AG04450 (cell line): ENCODE measurements at regions not wholly inside any gene's neighbourhood (a gene's known extent, or its start where the extent isn't known, plus 50 kb on each side); places are given as distances from the start of the nearest gene placed in this dataset.
"Not testable (repeated sequence)": the region's sequence is repeated elsewhere in the genome, so short reads cannot be mapped to it uniquely, and the experiment has no call there.

Source experiments
- CTCF ChIA-PET: fragments of 300-600, 350-600 bp; formaldehyde crosslinking; extraction: SDS; loops from one replicate; lab custom pipeline; 2022; ENCODE audit warnings: antibody characterized with exemption, inconsistent platforms; lab: Charles Lee
- POLR2A ChIA-PET: fragments of 350-600 bp; formaldehyde crosslinking; extraction: SDS; loops from one replicate; lab custom pipeline; 2021; ENCODE audit warnings: antibody characterized with exemption, inconsistent platforms; lab: Yijun Ruan, JAX
- DNase-seq: peaks from one replicate; pipeline ENCODE4 v3.0.0-alpha.2; 2011; ENCODE audit warnings: low read depth, low spot score
- H3K27ac ChIP-seq: one replicate; pipeline ENCODE4 v1.5.1; 2012; ENCODE audit warnings: low read depth, low read length, control low read depth
- H3K27me3 ChIP-seq: one replicate; pipeline ENCODE4 v1.6.0; 2012; ENCODE audit warnings: low read length; ENCODE audit not compliant: control insufficient read depth, insufficient read depth
- H3K4me3 ChIP-seq: 2 replicates; pipeline ENCODE4 v1.5.1; 2011; ENCODE audit warnings: mild to moderate bottlenecking, low read depth, low read length, control low read depth
- H3K9me3 ChIP-seq: 2 replicates; pipeline ENCODE4 v1.5.1; 2012; ENCODE audit warnings: low read length; ENCODE audit not compliant: control insufficient read depth, insufficient read depth
- TF ChIP-seq, protein P1 (sequence below): IDR thresholded peaks from 2 replicates; pipeline ENCODE4 v1.5.1; 2011; ENCODE audit warnings: low read depth, low read length, control low read depth, inconsistent platforms

DNA sequence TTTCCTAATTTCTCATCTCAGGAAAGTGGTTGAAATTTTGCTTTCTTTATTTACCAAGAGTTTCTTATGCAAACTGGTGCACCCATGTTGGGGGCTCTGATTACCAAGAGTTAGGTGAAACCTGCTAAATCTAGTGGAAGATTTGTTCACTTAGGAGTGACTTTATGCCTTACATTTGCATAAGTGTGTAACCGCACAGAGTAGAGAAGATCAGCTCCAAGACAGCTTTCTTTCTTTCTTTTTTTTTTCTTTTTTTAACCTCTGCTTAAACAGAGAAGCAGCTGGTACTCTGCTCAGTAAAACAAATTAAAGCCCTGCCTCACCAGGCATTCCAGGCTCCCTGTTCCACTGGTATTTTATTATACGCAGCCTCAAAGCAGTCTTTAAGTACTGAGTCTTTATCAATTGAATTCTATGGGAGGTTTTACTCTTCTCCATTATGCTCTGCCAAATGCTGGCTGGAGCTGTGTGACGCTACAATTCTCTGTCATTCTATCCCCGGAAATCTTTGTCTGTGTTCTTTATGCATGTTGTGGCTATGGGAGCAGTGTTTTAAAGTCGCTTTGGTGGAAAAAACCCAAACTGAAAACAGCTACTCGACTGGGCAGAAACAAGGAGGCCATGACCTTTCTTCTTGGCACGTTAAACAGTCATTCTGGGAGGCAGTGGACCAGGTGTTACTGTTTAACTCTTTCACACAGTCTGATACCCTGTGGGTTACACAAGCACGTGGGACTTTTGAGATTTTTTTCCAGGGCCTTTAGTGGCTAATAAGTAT lies 55.2 kb upstream of the GBE1 start:
- H3K9me3 ChIP-seq, result no peaks in the 10 kb centered on the region; the same call in 1 of the 2 replicates
- no peaks in the 10 kb centered on the region for H3K27me3 ChIP-seq
- no peak overlapping the region for H3K4me3 ChIP-seq
- DNase-seq, result no peak
- CTCF ChIA-PET, result interaction anchor here (0.7 kb wide), 1 partner anchor 212 kb away, joined by 4 read pairs; no protein-coding TSS in a partner anchor
- no peak overlapping the region for H3K27ac ChIP-seq
- POLR2A ChIA-PET, result no interaction called here
- TF ChIP-seq, protein P1, sequence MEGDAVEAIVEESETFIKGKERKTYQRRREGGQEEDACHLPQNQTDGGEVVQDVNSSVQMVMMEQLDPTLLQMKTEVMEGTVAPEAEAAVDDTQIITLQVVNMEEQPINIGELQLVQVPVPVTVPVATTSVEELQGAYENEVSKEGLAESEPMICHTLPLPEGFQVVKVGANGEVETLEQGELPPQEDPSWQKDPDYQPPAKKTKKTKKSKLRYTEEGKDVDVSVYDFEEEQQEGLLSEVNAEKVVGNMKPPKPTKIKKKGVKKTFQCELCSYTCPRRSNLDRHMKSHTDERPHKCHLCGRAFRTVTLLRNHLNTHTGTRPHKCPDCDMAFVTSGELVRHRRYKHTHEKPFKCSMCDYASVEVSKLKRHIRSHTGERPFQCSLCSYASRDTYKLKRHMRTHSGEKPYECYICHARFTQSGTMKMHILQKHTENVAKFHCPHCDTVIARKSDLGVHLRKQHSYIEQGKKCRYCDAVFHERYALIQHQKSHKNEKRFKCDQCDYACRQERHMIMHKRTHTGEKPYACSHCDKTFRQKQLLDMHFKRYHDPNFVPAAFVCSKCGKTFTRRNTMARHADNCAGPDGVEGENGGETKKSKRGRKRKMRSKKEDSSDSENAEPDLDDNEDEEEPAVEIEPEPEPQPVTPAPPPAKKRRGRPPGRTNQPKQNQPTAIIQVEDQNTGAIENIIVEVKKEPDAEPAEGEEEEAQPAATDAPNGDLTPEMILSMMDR, result no peak

DNA sequence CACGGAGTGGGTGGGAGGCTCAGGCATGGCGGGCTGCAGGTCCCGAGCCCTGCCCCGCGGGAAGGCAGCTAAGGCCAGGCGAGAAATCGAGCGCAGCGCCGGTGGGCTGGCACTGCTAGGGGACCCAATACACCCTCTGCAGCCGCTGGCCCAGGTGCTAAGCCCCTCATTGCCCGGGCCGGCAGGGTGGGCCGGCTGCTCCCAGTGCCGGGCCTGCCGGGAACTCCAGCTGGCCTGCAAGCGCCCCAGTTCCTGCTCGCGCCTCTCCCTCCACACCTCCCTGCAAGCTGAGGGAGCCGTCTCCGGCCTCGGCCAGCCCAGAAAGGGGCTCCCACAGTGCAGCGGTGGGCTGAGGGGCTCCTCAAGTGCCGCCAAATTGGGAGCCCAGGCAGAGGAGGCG lies 50.7 kb upstream of the GBE1 start:
- H3K27ac ChIP-seq, DNase-seq, H3K9me3 ChIP-seq, POLR2A ChIA-PET, H3K27me3 ChIP-seq, CTCF ChIA-PET, H3K4me3 ChIP-seq: not testable (repeated sequence)
